ENCODE measurements at regions not wholly inside any gene's neighbourhood (a gene's known extent, or its start where the extent isn't known, plus 50 kb on each side); places are given as distances from the start of the nearest gene placed in this dataset.

- TF ChIP-seq CTCF (IDR thresholded peaks at IDR 0.05): no peak
- TF ChIP-seq EP300 (IDR thresholded peaks at IDR 0.05): no peak
These were observed 190.8 kb upstream of the BMP2 start for GRCh38 chr20:6576726-6577125.

Data from ovary (tissue), 3 donors.